ENCODE measurements at regions not wholly inside any gene's neighbourhood (a gene's known extent, or its start where the extent isn't known, plus 50 kb on each side); places are given as distances from the start of the nearest gene placed in this dataset.

DNA sequence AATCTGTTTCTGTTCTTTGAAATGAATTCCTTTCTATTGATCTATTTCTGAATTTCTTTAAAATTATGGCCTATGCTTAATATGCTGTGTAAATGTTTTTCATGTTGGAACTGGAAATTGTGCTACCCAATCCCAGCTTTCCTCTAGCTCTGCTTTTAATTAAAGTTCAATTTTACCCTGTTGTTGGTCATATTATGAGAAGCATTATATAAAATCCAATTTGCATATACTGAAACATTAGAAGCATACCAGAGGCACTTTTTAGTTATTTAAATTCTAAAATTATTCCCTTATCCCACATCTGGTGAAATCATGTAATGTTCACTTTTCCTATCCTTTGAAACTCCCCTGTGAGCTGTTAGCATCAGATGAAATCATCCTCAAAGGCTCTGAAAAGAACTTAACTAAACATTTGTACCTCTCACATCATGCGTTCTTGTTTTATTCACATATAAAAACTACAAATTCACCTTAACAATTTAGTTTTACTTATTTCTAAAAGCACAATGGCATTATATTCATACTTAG, 160.6 kb upstream of the COL21A1 start:
- DNase-seq: no peak

GRCh38 chr6:56406276-56407269, 159.2 kb upstream of the COL21A1 start:
- no peak for DNase-seq

- no peak for DNase-seq
Measured at GRCh38 chr6:56404599-56404998, 157.2 kb upstream of the COL21A1 start.

DNA sequence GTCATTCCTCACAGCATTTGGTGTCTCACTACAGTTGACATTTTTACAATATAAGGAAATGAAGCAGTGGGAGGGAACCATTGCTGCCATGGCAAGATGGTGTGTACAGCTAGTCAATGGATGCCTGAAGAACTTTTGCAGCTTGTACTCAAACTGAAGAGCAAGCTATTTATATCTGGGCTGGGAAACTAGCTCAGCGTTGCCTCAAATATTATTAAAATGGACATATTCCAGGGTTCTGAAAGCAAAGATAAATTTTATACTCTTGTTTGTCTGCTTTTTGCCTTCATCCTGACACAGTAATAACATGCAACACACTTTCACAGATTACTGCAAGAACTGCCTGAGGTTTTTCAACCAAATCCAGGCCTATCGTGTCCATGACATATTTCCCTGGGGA, 156.4 kb upstream of the COL21A1 start:
- no peak for DNase-seq

- DNase-seq: no peak
Measured at GRCh38 chr6:56401477-56402070, 154.2 kb upstream of the COL21A1 start.

GRCh38 chr6:56400273-56400672, 152.9 kb upstream of the COL21A1 start:
- DNase-seq: no peak

GRCh38 chr6:56399672-56400263, 152.4 kb upstream of the COL21A1 start:
- no peak for DNase-seq

- no peak for DNase-seq
Measured at GRCh38 chr6:56399250-56399671, 151.9 kb upstream of the COL21A1 start.

DNA sequence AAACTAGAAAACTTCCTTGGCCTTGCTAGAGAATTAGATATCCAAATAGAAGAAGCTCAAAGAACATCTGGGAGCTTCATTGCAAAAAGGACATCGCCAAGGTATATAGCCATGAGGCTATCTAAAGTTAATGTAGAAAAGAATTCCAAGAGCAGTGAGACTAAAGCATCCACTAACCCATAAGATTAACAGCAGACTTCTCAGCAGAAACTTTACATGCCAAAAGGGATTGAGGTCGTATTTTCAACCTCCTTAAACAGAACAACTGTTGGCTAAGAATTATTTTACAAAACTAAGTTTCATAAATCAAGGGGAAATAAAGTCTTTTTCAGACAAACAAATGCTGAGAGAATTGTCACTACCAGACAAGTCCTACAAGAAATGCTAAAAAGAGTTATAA, 149.1 kb upstream of the COL21A1 start:
- no peak for DNase-seq

DNA sequence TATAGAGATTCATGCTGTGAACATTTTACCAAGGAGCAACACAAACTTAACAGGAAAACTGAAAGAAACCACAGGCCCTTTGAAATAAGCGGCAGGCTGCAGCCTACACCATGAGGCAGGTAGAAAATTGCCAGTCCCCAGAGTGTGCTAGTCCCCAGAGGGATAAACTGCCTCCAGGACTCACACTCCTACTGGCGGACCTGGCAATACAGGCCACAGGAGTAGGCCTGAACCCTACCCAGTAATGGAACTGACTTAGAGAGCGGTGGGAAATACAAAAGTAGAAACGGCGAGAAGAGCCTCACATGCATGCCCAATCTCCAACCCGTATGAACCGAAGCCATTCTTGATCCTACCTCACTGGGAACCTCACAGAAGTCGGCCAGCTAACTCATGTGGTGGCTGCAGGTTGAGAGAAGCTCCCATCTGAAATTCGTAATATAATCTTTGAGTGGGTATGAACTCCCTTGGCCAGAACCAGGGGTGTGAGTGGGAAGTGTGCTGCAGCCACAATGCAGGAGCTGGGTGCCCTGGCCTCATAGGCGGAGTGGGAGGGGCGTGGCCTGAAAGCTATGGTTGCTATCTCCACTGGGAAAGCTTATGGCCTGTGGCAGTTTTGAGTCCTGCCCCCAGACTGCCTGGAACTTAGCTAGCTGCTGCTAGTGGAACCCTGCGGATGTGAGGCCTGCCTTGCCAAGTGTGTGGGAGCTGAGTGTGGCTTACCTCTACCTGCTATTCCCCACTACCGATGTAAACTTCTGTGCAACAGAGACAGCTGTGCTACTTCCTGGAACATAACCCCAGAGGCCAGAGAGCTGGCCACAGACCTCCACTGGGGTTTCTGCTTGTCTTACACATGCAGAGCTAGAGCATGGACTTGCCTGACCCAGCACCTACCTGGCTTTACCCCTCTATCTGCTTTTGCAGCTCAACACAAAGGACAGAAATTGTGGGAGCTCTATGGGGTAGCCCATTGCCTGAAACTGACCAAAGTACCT, 146.5 kb upstream of the COL21A1 start:
- no peak for DNase-seq

DNA sequence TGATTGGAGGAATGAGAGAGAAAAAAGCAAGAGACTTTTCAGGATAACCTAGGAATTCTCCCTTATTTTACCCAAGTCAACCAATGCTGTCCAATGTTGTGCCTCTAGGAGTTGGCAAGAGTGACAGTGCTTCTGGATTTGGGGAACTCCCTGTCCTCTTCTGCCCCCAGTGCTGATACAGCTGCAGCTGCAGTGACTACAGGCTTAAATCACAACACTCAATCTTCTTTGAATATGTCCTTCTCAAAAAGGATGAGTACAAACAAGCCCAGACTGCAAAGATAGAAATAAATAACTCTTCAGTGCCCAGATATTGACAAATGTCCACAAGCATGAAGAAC, 141.0 kb upstream of the COL21A1 start:
- no peak for DNase-seq

DNA sequence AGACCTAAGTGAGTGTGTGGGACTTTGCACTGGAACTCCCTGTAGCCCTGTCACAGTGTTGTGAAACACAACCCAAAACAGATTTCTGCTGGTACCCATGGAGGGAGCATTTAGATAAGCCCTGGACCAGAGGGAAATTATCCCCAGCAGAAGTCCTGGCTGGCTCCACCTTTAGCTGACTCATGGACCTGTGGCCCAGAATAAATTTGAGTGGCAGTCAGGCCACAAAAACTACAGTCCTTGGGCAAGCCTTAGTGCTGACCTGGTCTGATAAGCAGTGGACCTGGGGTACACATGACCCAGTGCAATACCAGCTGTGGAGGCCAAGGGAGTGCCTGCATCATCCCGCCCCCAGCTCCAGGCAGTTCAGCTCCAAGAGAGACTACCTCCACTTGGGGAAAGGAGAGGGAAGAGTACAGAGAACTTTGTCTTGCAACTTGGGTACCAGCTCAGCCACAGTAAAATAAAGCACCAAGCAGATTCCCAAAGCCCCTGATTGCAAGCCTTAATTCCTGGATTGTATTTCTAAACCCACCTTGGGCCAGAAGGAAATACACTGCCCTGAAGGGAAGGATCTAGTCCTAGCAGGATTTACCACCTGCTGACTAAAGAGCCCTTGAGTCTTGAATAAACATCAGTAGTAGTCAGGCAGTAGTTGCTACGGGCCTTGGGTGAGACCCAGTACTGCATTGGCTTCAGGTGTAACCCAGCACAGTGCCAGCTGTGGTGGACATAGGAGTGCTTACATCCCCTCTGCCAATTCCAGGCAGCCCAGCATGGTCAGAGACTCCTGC, 140.4 kb upstream of the COL21A1 start:
- no peak for DNase-seq

- no peak for DNase-seq
Measured at GRCh38 chr6:56386717-56387116, 139.3 kb upstream of the COL21A1 start.

- no peak for DNase-seq
Measured at GRCh38 chr6:56385981-56386593, 138.7 kb upstream of the COL21A1 start.

- no peak for DNase-seq
Measured at GRCh38 chr6:56383160-56383559, 135.8 kb upstream of the COL21A1 start.

GRCh38 chr6:56382416-56382940, 135.1 kb upstream of the COL21A1 start:
- DNase-seq: no peak

DNA sequence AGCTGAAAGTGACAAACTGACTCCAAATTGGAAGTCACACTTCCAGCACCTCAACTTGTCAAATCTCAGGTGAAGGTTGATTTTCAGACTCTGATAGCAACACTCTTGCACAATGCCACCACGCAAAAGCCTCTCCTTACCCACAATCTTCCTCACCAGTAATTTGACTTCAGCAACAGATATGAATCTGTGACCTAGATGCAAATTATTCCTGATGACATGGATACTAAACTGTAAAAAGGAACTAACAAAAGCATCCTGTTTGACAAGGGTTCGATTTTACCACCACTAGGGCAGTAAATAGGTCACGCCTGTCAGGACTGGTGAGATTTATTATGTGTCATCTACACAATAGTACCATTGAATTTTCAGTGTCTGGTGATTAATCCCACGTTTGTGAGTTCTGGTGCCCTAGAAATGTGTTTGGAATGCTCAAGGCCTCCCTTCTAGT, 134.4 kb upstream of the COL21A1 start:
- no peak for DNase-seq

GRCh38 chr6:56380476-56380875, 133.1 kb upstream of the COL21A1 start:
- DNase-seq: no peak

DNA sequence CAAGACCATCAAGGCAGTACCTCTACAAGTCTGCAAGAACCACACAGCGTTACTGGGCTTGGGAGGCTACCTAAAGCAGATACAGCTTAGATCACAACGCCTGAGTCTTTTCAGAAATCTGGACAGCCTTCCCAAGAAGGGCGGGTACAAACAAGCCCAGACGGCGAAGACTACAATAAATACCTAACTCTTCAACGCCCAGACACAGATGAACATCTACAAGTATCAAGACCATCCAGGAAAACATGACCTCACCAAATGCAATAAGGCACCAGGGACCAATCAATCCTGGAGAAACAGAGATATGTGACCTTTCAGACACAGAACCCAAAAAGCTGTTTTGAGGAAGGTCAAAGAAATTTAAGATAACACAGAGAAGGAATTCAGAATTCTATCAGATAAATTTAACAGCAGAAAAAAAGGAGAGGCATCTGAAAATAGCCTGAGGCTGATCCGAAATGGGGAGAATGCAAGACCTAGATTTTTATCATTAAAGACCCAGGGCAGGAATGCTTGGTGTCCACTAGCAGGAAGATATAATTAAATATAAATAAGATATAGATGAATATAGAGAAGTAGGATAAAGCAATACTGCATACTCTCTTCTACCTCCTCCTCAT, 131.7 kb upstream of the COL21A1 start:
- DNase-seq: no peak

DNA sequence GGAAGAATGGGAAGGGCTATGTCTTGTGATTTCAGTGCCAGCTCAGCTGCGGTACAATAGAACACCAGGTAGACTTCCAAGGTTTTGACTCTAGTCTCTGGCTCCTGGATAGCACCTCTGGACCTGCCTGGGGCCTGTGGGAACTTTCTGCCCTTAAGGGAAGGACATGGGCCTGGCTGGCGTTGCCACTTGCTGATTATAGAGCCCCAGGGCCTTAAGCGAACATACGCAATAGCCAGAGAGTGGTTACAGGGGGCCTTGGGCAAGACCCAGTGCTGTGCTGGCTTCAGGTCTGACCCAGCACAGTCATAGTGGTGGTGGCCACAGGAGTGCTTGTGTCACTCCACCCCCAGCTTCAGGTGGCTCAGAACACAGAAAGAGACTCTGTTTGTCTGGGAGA, 131.1 kb upstream of the COL21A1 start:
- no peak for DNase-seq

Measured in NCI-H1694 (cell line).